ENCODE measurements at regions not wholly inside any gene's neighbourhood (a gene's known extent, or its start where the extent isn't known, plus 50 kb on each side); places are given as distances from the start of the nearest gene placed in this dataset.

GRCh38 chr10:3710764-3711163, 74.2 kb downstream of the KLF6 start:
- TF ChIP-seq POLR2AphosphoS5 (IDR thresholded peaks at IDR 0.05; ENCODE audit: low read depth, low read length) (no peak), TAF1 (IDR thresholded peaks at IDR 0.05; ENCODE audit: borderline replicate concordance, low read depth, low read length) (no peak), POLR2A (IDR thresholded peaks at IDR 0.05; ENCODE audit: low read depth, low read length) (no peak)

Data from GM12892 (cell line).